ENCODE measurements at regions not wholly inside any gene's neighbourhood (a gene's known extent, or its start where the extent isn't known, plus 50 kb on each side); places are given as distances from the start of the nearest gene placed in this dataset.

DNA sequence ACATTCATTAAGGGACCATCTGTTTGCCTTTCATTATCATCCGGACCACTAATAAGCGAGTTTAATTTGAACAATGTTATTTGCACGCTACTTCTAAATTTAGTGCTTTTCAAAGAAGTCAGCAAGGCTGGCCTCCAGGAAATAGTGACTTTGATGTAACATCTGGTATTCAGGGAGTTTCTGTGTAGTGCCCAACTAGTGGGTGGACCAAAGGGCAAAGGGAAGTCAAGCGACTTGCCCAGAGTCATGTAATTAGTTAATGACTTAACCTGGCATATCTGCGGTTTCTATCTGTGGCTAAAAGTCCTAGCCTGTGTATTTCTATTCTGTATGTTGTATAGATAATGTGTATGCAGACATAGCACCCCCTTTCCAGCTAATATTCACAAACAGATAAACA, 56.3 kb upstream of the LCORL start:
- SMC1A ChIA-PET (ENCODE audit: uncharacterized antibody, unreplicated experiment) = interaction anchor here (1.7 kb wide), 1 partner anchor 25 kb away, joined by 4 read pairs; no protein-coding TSS in a partner anchor
- BruUV-seq (replicated peaks) = no TSS peak
- no peak for FAIRE-seq
- no peak for DNase-seq (ENCODE audit: low read depth, low spot score)
- intact Hi-C loops (cut with micrococcal nuclease; ENCODE audit: unreplicated experiment) = loop anchor here (2.0 kb wide), 1 partner anchor 289 kb away; no protein-coding TSS in a partner anchor
- Histone ChIP-seq H3K9me3 (replicated peaks; ENCODE audit: control insufficient read depth, insufficient read depth, low read length) (no peaks in the 10 kb centered on the region; the same call in 1 of the 3 replicates), H3K9ac (ENCODE audit: control insufficient read depth, insufficient read depth, low read length) (no peak overlapping the region), H3K4me1 (ENCODE audit: control insufficient read depth, insufficient read depth, low read length) (no peaks in the 10 kb centered on the region), H3K36me3 (ENCODE audit: control insufficient read depth in 2 of 2, insufficient read depth in 2 of 2, low read length in 1 of 2) (no peaks in the 10 kb centered on the region), H3K27me3 (replicated peaks in 1 of 2; ENCODE audit: control insufficient read depth in 2 of 2, insufficient read depth in 2 of 2, low read length in 1 of 2) (no peaks in the 10 kb centered on the region), H3K79me2 (ENCODE audit: control insufficient read depth, insufficient read depth, low read length) (no peaks in the 10 kb centered on the region), H3K4me3 (no peak overlapping the region), H4K20me1 (ENCODE audit: control insufficient read depth, insufficient read depth) (no peaks in the 10 kb centered on the region), H3K4me2 (ENCODE audit: control insufficient read depth, insufficient read depth) (no peak overlapping the region), H2AFZ (ENCODE audit: control insufficient read depth, low read depth, low read length) (no peak overlapping the region), H3K27ac (ENCODE audit: control insufficient read depth, insufficient read depth) (no peak overlapping the region)
- peak; percentile 73 for ATAC-seq
- WGBS (ENCODE audit: insufficient coverage, insufficient replicate concordance, low lambda C conversion rate, missing lambda C conversion rate) = 36% methylated on average over 5 of the region's 5 CpGs
- in situ Hi-C loops (cut with MboI) = no loop called here
- RAD21 ChIA-PET (ENCODE audit: unreplicated experiment) = no interaction called here
- TF ChIP-seq JUND (IDR thresholded peaks at IDR 0.05; ENCODE audit: low read depth, low read length) = no peak
- TF ChIP-seq NFIC (IDR thresholded peaks at IDR 0.05; ENCODE audit: low read depth, low read length) = no peak
- TF ChIP-seq POLR2AphosphoS2 (IDR thresholded peaks at IDR 0.05; ENCODE audit: low read depth, low read length) = no peak
- TF ChIP-seq, protein P1, sequence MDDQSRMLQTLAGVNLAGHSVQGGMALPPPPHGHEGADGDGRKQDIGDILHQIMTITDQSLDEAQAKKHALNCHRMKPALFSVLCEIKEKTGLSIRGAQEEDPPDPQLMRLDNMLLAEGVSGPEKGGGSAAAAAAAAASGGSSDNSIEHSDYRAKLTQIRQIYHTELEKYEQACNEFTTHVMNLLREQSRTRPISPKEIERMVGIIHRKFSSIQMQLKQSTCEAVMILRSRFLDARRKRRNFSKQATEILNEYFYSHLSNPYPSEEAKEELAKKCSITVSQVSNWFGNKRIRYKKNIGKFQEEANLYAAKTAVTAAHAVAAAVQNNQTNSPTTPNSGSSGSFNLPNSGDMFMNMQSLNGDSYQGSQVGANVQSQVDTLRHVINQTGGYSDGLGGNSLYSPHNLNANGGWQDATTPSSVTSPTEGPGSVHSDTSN (IDR thresholded peaks at IDR 0.05; ENCODE audit: insufficient replicate concordance, low read depth, low read length) = no peak
- no peak for TF ChIP-seq FOXM1 (IDR thresholded peaks at IDR 0.05; ENCODE audit: low read depth, low read length)
- TF ChIP-seq KLF5 (IDR thresholded peaks at IDR 0.05; ENCODE audit: partially characterized antibody) = no peak
- TF ChIP-seq YY1 (IDR thresholded peaks at IDR 0.05; ENCODE audit: low read depth, low read length) = no peak
- no peak for TF ChIP-seq RAD51 (IDR thresholded peaks at IDR 0.05)
- TF ChIP-seq SRF (IDR thresholded peaks at IDR 0.05; ENCODE audit: low read depth in 2 of 2, low read length in 2 of 2) = no peak
- no peak for TF ChIP-seq PML (IDR thresholded peaks at IDR 0.05; ENCODE audit: low read length)
- POLR2A ChIA-PET = no interaction called here
- CTCF ChIA-PET = no interaction called here

Data from GM12878 (cell line).